SK-N-MC (cell line): ENCODE measurements at regions not wholly inside any gene's neighbourhood (a gene's known extent, or its start where the extent isn't known, plus 50 kb on each side); places are given as distances from the start of the nearest gene placed in this dataset.

ENCODE experiments used
- EZH2 ChIP-seq: fragments of 200-600 bp; sonication (generic); IDR thresholded peaks from one replicate; pipeline ENCODE4 v1.6.1; 2017; ENCODE audit warnings: antibody characterized with exemption
- POLR2AphosphoS5 ChIP-seq: IDR thresholded peaks from 2 replicates; pipeline ENCODE4 v1.6.1; 2012; ENCODE audit warnings: mild to moderate bottlenecking, low read depth, low read length, borderline replicate concordance

GRCh38 chr4:3676196-3676595 lies 90.0 kb upstream of the ADRA2C start:
- TF ChIP-seq POLR2AphosphoS5 (no peak), EZH2 (no peak)
